Tibial nerve (tissue), 4 donors: ENCODE measurements at regions not wholly inside any gene's neighbourhood (a gene's known extent, or its start where the extent isn't known, plus 50 kb on each side); places are given as distances from the start of the nearest gene placed in this dataset.

ENCODE experiments used
- DNase-seq, 2 donors: peaks; one replicate each; pipeline ENCODE4 v3.0.0-alpha.2; 2019; ENCODE audit warnings: low spot score in 2 of 2
- H3K27ac ChIP-seq, 4 donors: fragments of 200-600 bp; sonication (generic) in 3 of 4; one replicate each; pipeline ENCODE4 v1.5.1; 2017 to 2019; ENCODE audit warnings: mild to moderate bottlenecking in 1 of 4
- H3K27me3 ChIP-seq, 2 donors: fragments of 200-600 bp; sonication (generic) in 1 of 2; one replicate each; pipeline versions ENCODE4 v1.5.1 to v1.6.0; 2017 to 2019
- H3K36me3 ChIP-seq, 3 donors: fragments of 200-600 bp; sonication (generic); one replicate each; pipeline ENCODE4 v1.5.1; 2018 to 2019
- H3K4me1 ChIP-seq, 4 donors: fragments of 200-600 bp; sonication (generic) in 3 of 4; one replicate each; pipeline ENCODE4 v1.5.1; 2017 to 2019
- H3K4me3 ChIP-seq, 4 donors: fragments of 200-600 bp; sonication (generic) in 3 of 4; one replicate each; pipeline ENCODE4 v1.5.1; 2017 to 2019; ENCODE audit warnings: mild to moderate bottlenecking in 1 of 4, moderate library complexity in 1 of 4
- H3K9me3 ChIP-seq, 4 donors: fragments of 200-600 bp; sonication (generic) in 3 of 4; one replicate each; pipeline ENCODE4 v1.5.1; 2017 to 2019
- EP300 ChIP-seq, 2 donors: sonication (generic); formaldehyde crosslinking; IDR thresholded peaks; one replicate each; pipeline ENCODE4 v1.6.1; 2017; ENCODE audit warnings: antibody characterized with exemption in 2 of 2, mild to moderate bottlenecking in 1 of 2
- POLR2A ChIP-seq, 2 donors: fragments of 450-650 bp; IDR thresholded peaks; one replicate each; pipeline ENCODE4 v1.6.1; 2017; ENCODE audit warnings: antibody characterized with exemption in 2 of 2, mild to moderate bottlenecking in 2 of 2, moderate library complexity in 2 of 2
- WGBS, 2 donors: methylation state at CpG; one replicate each; pipeline ENCODE4 v1.1.5; 2018; 5-methylcytosine and 5-hydroxymethylcytosine counted together
- TF ChIP-seq, protein P1 (sequence below), 5 experiments: fragments of 200-600 bp in 3 of 5; fragments of 450-650 bp in 2 of 5; sonication (generic) in 3 of 5; IDR thresholded peaks; one replicate each; pipeline ENCODE4 v1.5.1; 2016 to 2019; ENCODE audit warnings: antibody characterized with exemption in 5 of 5, mild to moderate bottlenecking in 3 of 5, moderate library complexity in 2 of 5

DNA sequence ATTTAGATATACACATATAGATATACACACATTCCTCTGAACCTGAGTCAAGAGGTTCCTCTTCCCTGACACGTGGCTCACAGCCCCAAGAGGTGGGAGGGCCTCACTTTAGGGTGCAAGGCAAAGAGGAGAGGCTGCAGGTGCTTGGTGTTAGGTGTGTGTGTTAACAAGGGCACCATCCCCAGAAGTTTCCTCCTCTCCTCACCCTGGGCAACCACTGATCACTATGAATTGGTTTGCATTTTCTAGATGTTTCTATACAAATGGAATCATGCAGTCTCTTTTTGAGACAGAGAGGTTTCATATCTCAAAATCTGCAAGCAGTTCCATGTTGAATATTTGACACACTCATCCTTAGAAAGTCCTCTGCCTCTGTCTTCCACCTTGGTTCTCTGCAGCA is 120.9 kb upstream of the NECTIN1 start:
- no peaks in the 10 kb centered on the region for H3K36me3 ChIP-seq
- H3K27ac ChIP-seq, result no peak overlapping the region
- no peak for TF ChIP-seq POLR2A (IDR thresholded peaks at IDR 0.05)
- TF ChIP-seq, protein P1, sequence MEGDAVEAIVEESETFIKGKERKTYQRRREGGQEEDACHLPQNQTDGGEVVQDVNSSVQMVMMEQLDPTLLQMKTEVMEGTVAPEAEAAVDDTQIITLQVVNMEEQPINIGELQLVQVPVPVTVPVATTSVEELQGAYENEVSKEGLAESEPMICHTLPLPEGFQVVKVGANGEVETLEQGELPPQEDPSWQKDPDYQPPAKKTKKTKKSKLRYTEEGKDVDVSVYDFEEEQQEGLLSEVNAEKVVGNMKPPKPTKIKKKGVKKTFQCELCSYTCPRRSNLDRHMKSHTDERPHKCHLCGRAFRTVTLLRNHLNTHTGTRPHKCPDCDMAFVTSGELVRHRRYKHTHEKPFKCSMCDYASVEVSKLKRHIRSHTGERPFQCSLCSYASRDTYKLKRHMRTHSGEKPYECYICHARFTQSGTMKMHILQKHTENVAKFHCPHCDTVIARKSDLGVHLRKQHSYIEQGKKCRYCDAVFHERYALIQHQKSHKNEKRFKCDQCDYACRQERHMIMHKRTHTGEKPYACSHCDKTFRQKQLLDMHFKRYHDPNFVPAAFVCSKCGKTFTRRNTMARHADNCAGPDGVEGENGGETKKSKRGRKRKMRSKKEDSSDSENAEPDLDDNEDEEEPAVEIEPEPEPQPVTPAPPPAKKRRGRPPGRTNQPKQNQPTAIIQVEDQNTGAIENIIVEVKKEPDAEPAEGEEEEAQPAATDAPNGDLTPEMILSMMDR (IDR thresholded peaks at IDR 0.05), result no peak
- no peak for TF ChIP-seq EP300 (IDR thresholded peaks at IDR 0.05)
- no peaks in the 10 kb centered on the region for H3K4me1 ChIP-seq
- H3K27me3 ChIP-seq, result no peaks in the 10 kb centered on the region
- WGBS, 2 donors, result 17 to 30% methylated on average over 1 of the region's 1 CpG
- no peak overlapping the region for H3K4me3 ChIP-seq
- no peak for DNase-seq
- peaks cover 0 to 11% (median 0%) of the 10 kb centered on the region in 4 donors for H3K9me3 ChIP-seq

DNA sequence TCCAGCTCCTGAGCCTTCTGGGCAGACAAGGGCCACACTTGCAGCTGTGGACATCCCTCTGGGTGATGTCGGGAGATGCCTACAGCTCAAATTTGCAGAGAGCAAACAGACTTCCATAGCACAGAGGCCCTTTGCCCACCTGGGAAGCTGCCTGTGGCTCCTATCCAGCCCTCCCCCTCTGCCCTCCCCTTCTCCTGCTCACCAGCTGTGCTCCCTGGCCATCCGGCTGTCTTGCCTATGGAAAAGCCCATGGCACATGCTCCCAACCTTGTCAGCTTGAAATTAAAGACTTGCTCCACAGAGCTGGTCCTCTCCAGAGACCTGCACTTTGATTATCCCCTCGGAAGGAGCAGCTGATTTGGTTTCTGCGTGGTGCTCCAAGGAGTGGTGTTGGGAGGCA is 118.9 kb upstream of the NECTIN1 start:
- Histone ChIP-seq H3K36me3 (no peaks in the 10 kb centered on the region), H3K27me3 (no peaks in the 10 kb centered on the region), H3K4me3 (no peak overlapping the region), H3K4me1 (no peaks in the 10 kb centered on the region), H3K9me3 (peaks cover 0 to 11% (median 0%) of the 10 kb centered on the region in 4 donors), H3K27ac (no peak overlapping the region)
- 59 to 64% methylated on average over 4 of the region's 4 CpGs for WGBS, 2 donors
- DNase-seq, result no peak
- TF ChIP-seq, protein P1 (IDR thresholded peaks at IDR 0.05), result no peak
- TF ChIP-seq POLR2A (IDR thresholded peaks at IDR 0.05) (no peak), EP300 (IDR thresholded peaks at IDR 0.05) (no peak)

DNA sequence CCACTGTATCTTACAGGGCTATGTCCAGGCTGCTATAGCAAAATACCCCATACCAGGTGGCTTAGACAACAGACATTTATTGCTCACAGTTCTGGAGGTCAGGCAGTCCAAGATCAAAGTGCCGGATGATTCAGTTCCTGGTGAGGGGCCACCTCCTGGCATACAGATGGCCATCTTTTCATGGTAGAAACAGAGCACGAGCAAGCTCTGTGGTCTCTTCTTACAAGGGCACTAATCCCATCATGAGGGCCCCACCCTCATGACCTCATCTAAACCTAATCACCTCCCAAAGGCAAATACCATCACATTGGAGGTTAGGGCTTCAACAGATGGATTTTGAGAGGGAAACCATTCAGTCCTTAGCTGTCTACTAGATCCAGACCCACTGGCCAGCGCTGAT is 117.4 kb upstream of the NECTIN1 start:
- Histone ChIP-seq H3K9me3 (peaks cover 0 to 11% (median 0%) of the 10 kb centered on the region in 4 donors), H3K27me3 (no peaks in the 10 kb centered on the region), H3K4me3 (no peak overlapping the region), H3K27ac (no peak overlapping the region), H3K36me3 (no peaks in the 10 kb centered on the region), H3K4me1 (no peaks in the 10 kb centered on the region)
- TF ChIP-seq, protein P1 (IDR thresholded peaks at IDR 0.05), result no peak
- 87 to 93% methylated on average over 3 of the region's 3 CpGs for WGBS, 2 donors
- DNase-seq, result no peak

DNA sequence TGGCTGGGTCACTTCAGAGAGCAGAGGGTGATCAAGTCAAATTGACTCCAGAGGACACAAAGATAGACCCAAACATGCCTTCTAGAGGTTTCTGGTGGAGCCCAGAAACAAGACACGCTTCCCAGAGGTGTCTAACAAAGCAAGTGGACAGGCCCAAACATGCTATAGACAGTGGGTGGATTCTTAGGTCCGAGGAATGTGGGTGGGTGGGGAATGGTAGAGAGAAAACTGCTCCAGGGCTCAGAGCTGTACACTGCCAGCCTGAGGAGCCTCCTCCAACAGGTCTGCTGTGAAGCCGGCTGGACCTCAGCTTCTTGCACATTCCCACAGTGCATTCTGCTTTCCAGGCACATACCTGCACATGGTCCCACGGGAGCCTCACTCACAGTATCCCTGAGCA is 116.8 kb upstream of the NECTIN1 start:
- Histone ChIP-seq H3K27ac (no peak overlapping the region), H3K36me3 (no peaks in the 10 kb centered on the region), H3K4me3 (no peak overlapping the region), H3K4me1 (no peaks in the 10 kb centered on the region), H3K9me3 (peaks cover 0 to 11% (median 0%) of the 10 kb centered on the region in 4 donors), H3K27me3 (no peaks in the 10 kb centered on the region)
- no peak for DNase-seq
- TF ChIP-seq POLR2A (IDR thresholded peaks at IDR 0.05) (no peak), EP300 (IDR thresholded peaks at IDR 0.05) (no peak)
- TF ChIP-seq, protein P1 (IDR thresholded peaks at IDR 0.05), result no peak
- WGBS, 2 donors, result 73 to 85% methylated on average over 4 of the region's 4 CpGs

DNA sequence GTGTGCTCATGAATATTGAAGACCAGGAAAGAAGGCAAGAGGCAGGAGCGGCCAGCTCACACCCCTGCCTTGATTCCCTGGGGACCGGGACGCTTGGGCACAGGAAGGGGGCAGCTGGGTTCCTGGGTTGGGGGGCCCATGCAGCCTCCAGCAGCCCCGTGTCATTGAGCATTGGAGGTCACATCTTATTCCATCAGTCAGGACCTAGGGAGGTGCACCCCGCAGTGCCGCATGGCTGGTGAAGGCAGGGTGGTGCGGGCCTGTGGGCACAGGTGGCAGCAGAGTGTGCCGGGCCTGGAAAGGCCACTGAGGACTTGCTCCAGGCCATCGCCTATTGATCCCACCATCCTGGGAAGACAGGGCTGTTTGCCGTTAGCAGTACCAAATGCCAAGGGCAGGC is 116.3 kb upstream of the NECTIN1 start:
- TF ChIP-seq POLR2A (IDR thresholded peaks at IDR 0.05) (no peak), EP300 (IDR thresholded peaks at IDR 0.05) (no peak)
- TF ChIP-seq, protein P1 (IDR thresholded peaks at IDR 0.05), result no peak
- Histone ChIP-seq H3K9me3 (peaks cover 0 to 11% (median 0%) of the 10 kb centered on the region in 4 donors), H3K27ac (no peak overlapping the region), H3K4me1 (no peaks in the 10 kb centered on the region), H3K36me3 (no peaks in the 10 kb centered on the region), H3K27me3 (no peaks in the 10 kb centered on the region), H3K4me3 (no peak overlapping the region)
- DNase-seq, result no peak
- WGBS, 2 donors, result 72 to 77% methylated on average over 10 of the region's 10 CpGs
